Gastrocnemius medialis (tissue), 4 donors: ENCODE measurements at regions not wholly inside any gene's neighbourhood (a gene's known extent, or its start where the extent isn't known, plus 50 kb on each side); places are given as distances from the start of the nearest gene placed in this dataset.
"Not testable (repeated sequence)": the region's sequence is repeated elsewhere in the genome, so short reads cannot be mapped to it uniquely, and the experiment has no call there.

ENCODE experiments used
- POLR2A ChIP-seq, 2 donors: fragments of 450-650 bp; IDR thresholded peaks; one replicate each; pipeline ENCODE4 v1.6.1; 2017; ENCODE audit warnings: antibody characterized with exemption in 2 of 2, mild to moderate bottlenecking in 2 of 2, moderate library complexity in 2 of 2
- TF ChIP-seq, protein P1 (sequence below), 5 experiments: fragments of 450-650 bp in 3 of 5; fragments of 200-600 bp in 2 of 5; sonication (generic) in 2 of 5; IDR thresholded peaks in 4 of 5; conservative IDR thresholded peaks in 1 of 5; 1 replicate in 4 of 5; 2 replicates in 1 of 5; pipeline ENCODE4 v1.5.1; 2016 to 2019; ENCODE audit warnings: antibody characterized with exemption in 5 of 5, mild to moderate bottlenecking in 3 of 5, moderate library complexity in 3 of 5

GRCh38 chr10:30697221-30697620 lies 67.7 kb upstream of the LYZL2 start:
- TF ChIP-seq POLR2A (IDR thresholded peaks at IDR 0.05), result not testable (repeated sequence)
- TF ChIP-seq, protein P1, sequence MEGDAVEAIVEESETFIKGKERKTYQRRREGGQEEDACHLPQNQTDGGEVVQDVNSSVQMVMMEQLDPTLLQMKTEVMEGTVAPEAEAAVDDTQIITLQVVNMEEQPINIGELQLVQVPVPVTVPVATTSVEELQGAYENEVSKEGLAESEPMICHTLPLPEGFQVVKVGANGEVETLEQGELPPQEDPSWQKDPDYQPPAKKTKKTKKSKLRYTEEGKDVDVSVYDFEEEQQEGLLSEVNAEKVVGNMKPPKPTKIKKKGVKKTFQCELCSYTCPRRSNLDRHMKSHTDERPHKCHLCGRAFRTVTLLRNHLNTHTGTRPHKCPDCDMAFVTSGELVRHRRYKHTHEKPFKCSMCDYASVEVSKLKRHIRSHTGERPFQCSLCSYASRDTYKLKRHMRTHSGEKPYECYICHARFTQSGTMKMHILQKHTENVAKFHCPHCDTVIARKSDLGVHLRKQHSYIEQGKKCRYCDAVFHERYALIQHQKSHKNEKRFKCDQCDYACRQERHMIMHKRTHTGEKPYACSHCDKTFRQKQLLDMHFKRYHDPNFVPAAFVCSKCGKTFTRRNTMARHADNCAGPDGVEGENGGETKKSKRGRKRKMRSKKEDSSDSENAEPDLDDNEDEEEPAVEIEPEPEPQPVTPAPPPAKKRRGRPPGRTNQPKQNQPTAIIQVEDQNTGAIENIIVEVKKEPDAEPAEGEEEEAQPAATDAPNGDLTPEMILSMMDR (IDR thresholded peaks at IDR 0.05 in 4 of 5, conservative IDR thresholded peaks at IDR 0.05 in 1 of 5), result not testable (repeated sequence)
